HEK293 (cell line): ENCODE measurements at regions not wholly inside any gene's neighbourhood (a gene's known extent, or its start where the extent isn't known, plus 50 kb on each side); places are given as distances from the start of the nearest gene placed in this dataset.

ENCODE experiments used
- CTCF ChIA-PET: fragments of 350-600 bp; formaldehyde crosslinking; extraction: SDS; loops from one replicate; lab custom pipeline; 2021; ENCODE audit warnings: antibody characterized with exemption; lab: Yijun Ruan, JAX
- POLR2A ChIA-PET: fragments of 300-600 bp; formaldehyde crosslinking; extraction: SDS; loops from one replicate; lab custom pipeline; 2020; ENCODE audit warnings: antibody characterized with exemption, inconsistent platforms; lab: Yijun Ruan, JAX
- H3K27ac ChIP-seq: fragments of 200-500 bp; sonication (Bioruptor generic); 2 replicates; pipeline ENCODE4 v1.5.1; 2014; ENCODE audit warnings: low read depth, low read length, control low read depth, inconsistent platforms; ENCODE audit errors: extremely low read depth
- H3K36me3 ChIP-seq, 2 experiments: fragments of 200-500 bp in 1 of 2; sonication (Bioruptor generic) in 1 of 2; 1 replicate in 1 of 2; 2 replicates in 1 of 2; pipeline ENCODE4 v1.5.1; 2014 to 2017; ENCODE audit warnings: inconsistent platforms in 2 of 2, low read length in 2 of 2; ENCODE audit not compliant: control insufficient read depth in 2 of 2, insufficient read depth in 1 of 2
- H3K4me1 ChIP-seq: fragments of 200-500 bp; sonication (Bioruptor generic); 2 replicates; pipeline ENCODE4 v1.5.1; 2014; ENCODE audit warnings: mild to moderate bottlenecking, low read length, inconsistent platforms; ENCODE audit not compliant: control insufficient read depth, insufficient read depth
- H3K4me3 ChIP-seq: 2 replicates; pipeline ENCODE4 v1.5.1; 2011; ENCODE audit warnings: low read depth, mild to moderate bottlenecking, control low read depth, low read length, moderate library complexity
- H3K9me3 ChIP-seq: fragments of 200-500 bp; sonication (Bioruptor generic); 2 replicates; pipeline ENCODE4 v1.5.1; 2014; ENCODE audit warnings: low read depth, low read length, inconsistent platforms; ENCODE audit not compliant: control insufficient read depth, insufficient read depth
- HIC1 ChIP-seq: fragments of 450-650 bp; formaldehyde crosslinking; IDR thresholded peaks from 2 replicates; pipeline ENCODE4 v1.5.1; 2016; ENCODE audit warnings: missing biosample characterization, missing genetic modification characterization
- KLF7 ChIP-seq: fragments of 450-650 bp; formaldehyde crosslinking; IDR thresholded peaks from 2 replicates; pipeline ENCODE4 v1.5.1; 2016; ENCODE audit warnings: missing biosample characterization, missing genetic modification characterization, borderline replicate concordance
- MYNN ChIP-seq: fragments of 450-650 bp; formaldehyde crosslinking; IDR thresholded peaks from 2 replicates; pipeline ENCODE4 v1.5.1; 2016; ENCODE audit warnings: missing biosample characterization, missing genetic modification characterization, borderline replicate concordance
- PRDM10 ChIP-seq: fragments of 450-650 bp; formaldehyde crosslinking; IDR thresholded peaks from 2 replicates; pipeline ENCODE4 v1.5.1; 2016; ENCODE audit warnings: missing biosample characterization, missing genetic modification characterization
- RBAK ChIP-seq: fragments of 450-650 bp; formaldehyde crosslinking; IDR thresholded peaks from 2 replicates; pipeline ENCODE4 v1.5.1; 2016; ENCODE audit warnings: missing biosample characterization, missing genetic modification characterization
- YY2 ChIP-seq: fragments of 450-650 bp; formaldehyde crosslinking; IDR thresholded peaks from 2 replicates; pipeline ENCODE4 v1.5.1; 2016; ENCODE audit warnings: missing biosample characterization, missing genetic modification characterization
- ZBTB11 ChIP-seq: fragments of 450-650 bp; formaldehyde crosslinking; conservative IDR thresholded peaks from 2 replicates; pipeline ENCODE4 v1.5.1; 2016; ENCODE audit warnings: low read depth, missing biosample characterization, missing genetic modification characterization
- ZFP3 ChIP-seq: fragments of 450-650 bp; formaldehyde crosslinking; IDR thresholded peaks from 2 replicates; pipeline ENCODE4 v1.5.1; 2016; ENCODE audit warnings: low read depth, missing biosample characterization, missing genetic modification characterization
- ZNF341 ChIP-seq: fragments of 450-650 bp; formaldehyde crosslinking; IDR thresholded peaks from 2 replicates; pipeline ENCODE4; 2016; ENCODE audit warnings: low read depth, missing biosample characterization, missing genetic modification characterization
- ZNF404 ChIP-seq: fragments of 450-650 bp; formaldehyde crosslinking; IDR thresholded peaks from 2 replicates; pipeline ENCODE4 v1.5.1; 2017; ENCODE audit warnings: missing biosample characterization, missing genetic modification characterization
- ZNF433 ChIP-seq: fragments of 450-650 bp; formaldehyde crosslinking; IDR thresholded peaks from 2 replicates; pipeline ENCODE4 v1.5.1; 2016; ENCODE audit warnings: missing biosample characterization, missing genetic modification characterization, low read depth
- ZNF558 ChIP-seq: fragments of 450-650 bp; formaldehyde crosslinking; IDR thresholded peaks from 2 replicates; pipeline ENCODE4 v1.5.1; 2016; ENCODE audit warnings: missing biosample characterization, missing genetic modification characterization
- ZNF585B ChIP-seq: fragments of 450-650 bp; formaldehyde crosslinking; IDR thresholded peaks from 2 replicates; pipeline ENCODE4 v1.5.1; 2016; ENCODE audit warnings: missing biosample characterization, missing genetic modification characterization
- ZNF747 ChIP-seq: fragments of 450-650 bp; formaldehyde crosslinking; IDR thresholded peaks from 2 replicates; pipeline ENCODE4 v1.5.1; 2016; ENCODE audit warnings: missing biosample characterization, missing genetic modification characterization
- ZNF777 ChIP-seq: fragments of 450-650 bp; formaldehyde crosslinking; IDR thresholded peaks from 2 replicates; pipeline ENCODE4 v1.5.1; 2017; ENCODE audit warnings: missing biosample characterization, missing genetic modification characterization, borderline replicate concordance
- TF ChIP-seq, protein P1 (sequence below): fragments of 450-650 bp; formaldehyde crosslinking; IDR thresholded peaks from 2 replicates; pipeline ENCODE4 v1.5.1; 2016; ENCODE audit warnings: missing biosample characterization, missing genetic modification characterization
- TF ChIP-seq, protein P2 (sequence below): sonication (generic); formaldehyde crosslinking; IDR thresholded peaks from 2 replicates; pipeline ENCODE4 v1.8.1; 2022; ENCODE audit warnings: mild to moderate bottlenecking, moderate library complexity, missing genetic modification reagents
- TF ChIP-seq, protein P3 (sequence below): fragments of 450-650 bp; formaldehyde crosslinking; IDR thresholded peaks from 2 replicates; pipeline ENCODE4 v1.5.1; 2017; ENCODE audit warnings: missing biosample characterization, missing genetic modification characterization

DNA sequence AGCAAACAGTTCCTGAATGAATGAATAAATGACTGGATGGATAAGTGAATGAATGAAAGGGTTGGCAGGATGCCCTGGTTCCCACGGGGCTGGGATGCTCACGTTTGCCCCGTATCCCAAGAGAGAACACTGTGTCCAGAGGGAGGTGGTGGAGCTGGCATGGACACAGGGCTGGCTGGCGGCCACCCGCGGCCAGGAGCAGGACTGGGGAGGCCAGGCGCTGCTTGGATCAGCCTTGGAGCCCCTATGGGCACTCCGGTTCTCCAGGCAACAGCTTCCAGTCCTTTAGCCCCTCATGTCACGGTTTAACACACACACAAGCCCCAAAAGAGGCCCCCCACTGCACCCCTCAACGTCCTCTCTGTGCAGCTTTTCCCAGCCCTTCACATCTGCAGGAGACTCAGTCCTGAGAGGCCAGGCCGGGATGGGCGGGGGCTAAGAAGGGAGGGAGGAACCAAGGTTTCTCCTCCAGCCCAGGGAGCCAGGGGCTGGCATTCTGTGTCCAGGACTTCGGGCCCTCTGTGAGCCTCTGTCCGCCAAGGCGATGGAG lies 86.0 kb upstream of the ALDH1L1 start:
- no peaks in the 10 kb centered on the region for H3K36me3 ChIP-seq
- no peaks in the 10 kb centered on the region for H3K4me1 ChIP-seq
- ChIA-PET CTCF (no interaction called here), POLR2A (no interaction called here)
- H3K4me3 ChIP-seq, result no peak overlapping the region
- H3K9me3 ChIP-seq, result no peaks in the 10 kb centered on the region
- H3K27ac ChIP-seq, result no peak overlapping the region
- peak; percentile 36; the same call in 1 of the 2 replicates for TF ChIP-seq ZNF341 (tag by site-specific recombination)
- TF ChIP-seq, protein P1, sequence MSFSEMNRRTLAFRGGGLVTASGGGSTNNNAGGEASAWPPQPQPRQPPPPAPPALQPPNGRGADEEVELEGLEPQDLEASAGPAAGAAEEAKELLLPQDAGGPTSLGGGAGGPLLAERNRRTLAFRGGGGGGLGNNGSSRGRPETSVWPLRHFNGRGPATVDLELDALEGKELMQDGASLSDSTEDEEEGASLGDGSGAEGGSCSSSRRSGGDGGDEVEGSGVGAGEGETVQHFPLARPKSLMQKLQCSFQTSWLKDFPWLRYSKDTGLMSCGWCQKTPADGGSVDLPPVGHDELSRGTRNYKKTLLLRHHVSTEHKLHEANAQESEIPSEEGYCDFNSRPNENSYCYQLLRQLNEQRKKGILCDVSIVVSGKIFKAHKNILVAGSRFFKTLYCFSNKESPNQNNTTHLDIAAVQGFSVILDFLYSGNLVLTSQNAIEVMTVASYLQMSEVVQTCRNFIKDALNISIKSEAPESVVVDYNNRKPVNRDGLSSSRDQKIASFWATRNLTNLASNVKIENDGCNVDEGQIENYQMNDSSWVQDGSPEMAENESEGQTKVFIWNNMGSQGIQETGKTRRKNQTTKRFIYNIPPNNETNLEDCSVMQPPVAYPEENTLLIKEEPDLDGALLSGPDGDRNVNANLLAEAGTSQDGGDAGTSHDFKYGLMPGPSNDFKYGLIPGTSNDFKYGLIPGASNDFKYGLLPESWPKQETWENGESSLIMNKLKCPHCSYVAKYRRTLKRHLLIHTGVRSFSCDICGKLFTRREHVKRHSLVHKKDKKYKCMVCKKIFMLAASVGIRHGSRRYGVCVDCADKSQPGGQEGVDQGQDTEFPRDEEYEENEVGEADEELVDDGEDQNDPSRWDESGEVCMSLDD (tag by site-specific recombination), result no peak
- no peak for TF ChIP-seq YY2

- no peaks in the 10 kb centered on the region for H3K4me1 ChIP-seq
- no peak overlapping the region for H3K27ac ChIP-seq
- TF ChIP-seq ZNF747 (no peak), ZNF558 (tag by site-specific recombination) (no peak), ZFP3 (no peak), ZNF585B (no peak), ZNF404 (tag by site-specific recombination) (no peak), KLF7 (tag by site-specific recombination) (no peak), HIC1 (tag by site-specific recombination) (no peak), RBAK (tag by site-specific recombination) (no peak), ZNF777 (tag by site-specific recombination) (no peak), PRDM10 (no peak), ZNF433 (no peak), MYNN (tag by site-specific recombination) (no peak), ZBTB11 (tag by site-specific recombination) (no peak)
- TF ChIP-seq, protein P2, sequence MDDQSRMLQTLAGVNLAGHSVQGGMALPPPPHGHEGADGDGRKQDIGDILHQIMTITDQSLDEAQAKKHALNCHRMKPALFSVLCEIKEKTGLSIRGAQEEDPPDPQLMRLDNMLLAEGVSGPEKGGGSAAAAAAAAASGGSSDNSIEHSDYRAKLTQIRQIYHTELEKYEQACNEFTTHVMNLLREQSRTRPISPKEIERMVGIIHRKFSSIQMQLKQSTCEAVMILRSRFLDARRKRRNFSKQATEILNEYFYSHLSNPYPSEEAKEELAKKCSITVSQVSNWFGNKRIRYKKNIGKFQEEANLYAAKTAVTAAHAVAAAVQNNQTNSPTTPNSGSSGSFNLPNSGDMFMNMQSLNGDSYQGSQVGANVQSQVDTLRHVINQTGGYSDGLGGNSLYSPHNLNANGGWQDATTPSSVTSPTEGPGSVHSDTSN, result no peak
- TF ChIP-seq, protein P3, sequence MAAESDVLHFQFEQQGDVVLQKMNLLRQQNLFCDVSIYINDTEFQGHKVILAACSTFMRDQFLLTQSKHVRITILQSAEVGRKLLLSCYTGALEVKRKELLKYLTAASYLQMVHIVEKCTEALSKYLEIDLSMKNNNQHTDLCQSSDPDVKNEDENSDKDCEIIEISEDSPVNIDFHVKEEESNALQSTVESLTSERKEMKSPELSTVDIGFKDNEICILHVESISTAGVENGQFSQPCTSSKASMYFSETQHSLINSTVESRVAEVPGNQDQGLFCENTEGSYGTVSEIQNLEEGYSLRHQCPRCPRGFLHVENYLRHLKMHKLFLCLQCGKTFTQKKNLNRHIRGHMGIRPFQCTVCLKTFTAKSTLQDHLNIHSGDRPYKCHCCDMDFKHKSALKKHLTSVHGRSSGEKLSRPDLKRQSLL (tag by site-specific recombination), result no peak
Measured at GRCh38 chr3:126264952-126265351, 84.6 kb upstream of the ALDH1L1 start.

More at GRCh38 chr3:126264952-126265351, 84.6 kb upstream of the ALDH1L1 start:
- Histone ChIP-seq H3K4me3 (no peak overlapping the region), H3K36me3 (no peaks in the 10 kb centered on the region), H3K9me3 (no peaks in the 10 kb centered on the region)
- CTCF ChIA-PET, result no interaction called here
- POLR2A ChIA-PET, result no interaction called here
